ENCODE measurements at regions not wholly inside any gene's neighbourhood (a gene's known extent, or its start where the extent isn't known, plus 50 kb on each side); places are given as distances from the start of the nearest gene placed in this dataset.
"Not testable (repeated sequence)": the region's sequence is repeated elsewhere in the genome, so short reads cannot be mapped to it uniquely, and the experiment has no call there.

DNA sequence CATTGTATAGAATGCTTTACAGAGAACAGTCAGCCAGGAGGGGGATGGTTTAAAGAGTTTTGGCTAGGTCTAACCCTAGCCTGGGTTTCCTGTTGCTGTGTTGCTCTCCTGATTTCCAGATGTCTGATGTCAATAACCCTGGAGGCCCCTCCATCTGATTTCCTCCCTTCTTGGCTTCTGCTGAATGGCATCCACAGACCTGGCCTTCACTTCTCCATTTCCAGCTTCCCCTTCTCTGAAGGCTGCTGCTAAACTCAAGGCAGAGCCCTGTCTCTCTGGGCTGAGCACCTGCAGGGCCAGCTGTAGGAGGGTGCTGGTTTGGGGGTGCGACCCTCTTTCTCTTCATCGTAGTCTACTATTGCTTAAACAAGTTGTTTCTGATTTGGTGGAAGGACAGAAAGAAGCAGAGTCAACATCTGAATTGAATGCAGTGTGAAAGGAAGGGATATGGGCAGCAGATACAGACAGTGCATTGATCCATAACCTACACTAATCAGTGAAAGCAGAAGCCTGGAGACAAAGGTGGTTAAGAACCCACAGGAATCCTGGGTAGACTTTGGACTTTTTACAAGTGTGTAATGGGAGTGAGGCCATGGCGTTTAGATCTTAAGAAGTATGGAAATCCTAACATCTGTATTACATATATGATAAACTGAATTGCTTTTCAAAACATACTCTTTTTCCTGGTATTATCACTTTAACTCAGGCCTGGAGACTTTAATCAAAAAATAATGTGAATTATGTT is 153.6 kb downstream of the HRH4 start:
- no peaks in the 10 kb centered on the region for H3K9me3 ChIP-seq (ENCODE audit: low read length)
- ChIA-PET CTCF (ENCODE audit: unreplicated experiment) (no interaction called here), POLR2A (no interaction called here)
- no peak overlapping the region for H3K4me3 ChIP-seq (ENCODE audit: low read depth, low read length, poor library complexity, severe bottlenecking)
- no peak for DNase-seq (ENCODE audit: low spot score)
- H3K4me2 ChIP-seq (ENCODE audit: low read length): no peak overlapping the region
- H2AFZ ChIP-seq (ENCODE audit: low read length): no peak overlapping the region
- H3K9me2 ChIP-seq (ENCODE audit: insufficient read depth, low read length): no peaks in the 10 kb centered on the region; the same call in 1 of the 2 replicates
- no peaks in the 10 kb centered on the region for H4K20me1 ChIP-seq (ENCODE audit: insufficient read depth, low read length)
- no peaks in the 10 kb centered on the region for H3K79me2 ChIP-seq (ENCODE audit: insufficient read depth, low read depth, low read length)
- H3K4me1 ChIP-seq (ENCODE audit: insufficient read depth, low read length, poor library complexity, severe bottlenecking): no peaks in the 10 kb centered on the region
- no TSS peak for BruUV-seq (replicated peaks)
- intact Hi-C loops (cut with micrococcal nuclease; ENCODE audit: unreplicated experiment): no loop called here
- no peaks in the 10 kb centered on the region for H3K36me3 ChIP-seq (ENCODE audit: insufficient read depth, low read length)
- no peak for TF ChIP-seq EZH2phosphoT487 (IDR thresholded peaks at IDR 0.05; ENCODE audit: borderline replicate concordance, low read depth, low read length)
- TF ChIP-seq, protein P1, sequence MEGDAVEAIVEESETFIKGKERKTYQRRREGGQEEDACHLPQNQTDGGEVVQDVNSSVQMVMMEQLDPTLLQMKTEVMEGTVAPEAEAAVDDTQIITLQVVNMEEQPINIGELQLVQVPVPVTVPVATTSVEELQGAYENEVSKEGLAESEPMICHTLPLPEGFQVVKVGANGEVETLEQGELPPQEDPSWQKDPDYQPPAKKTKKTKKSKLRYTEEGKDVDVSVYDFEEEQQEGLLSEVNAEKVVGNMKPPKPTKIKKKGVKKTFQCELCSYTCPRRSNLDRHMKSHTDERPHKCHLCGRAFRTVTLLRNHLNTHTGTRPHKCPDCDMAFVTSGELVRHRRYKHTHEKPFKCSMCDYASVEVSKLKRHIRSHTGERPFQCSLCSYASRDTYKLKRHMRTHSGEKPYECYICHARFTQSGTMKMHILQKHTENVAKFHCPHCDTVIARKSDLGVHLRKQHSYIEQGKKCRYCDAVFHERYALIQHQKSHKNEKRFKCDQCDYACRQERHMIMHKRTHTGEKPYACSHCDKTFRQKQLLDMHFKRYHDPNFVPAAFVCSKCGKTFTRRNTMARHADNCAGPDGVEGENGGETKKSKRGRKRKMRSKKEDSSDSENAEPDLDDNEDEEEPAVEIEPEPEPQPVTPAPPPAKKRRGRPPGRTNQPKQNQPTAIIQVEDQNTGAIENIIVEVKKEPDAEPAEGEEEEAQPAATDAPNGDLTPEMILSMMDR (conservative IDR thresholded peaks at IDR 0.05; ENCODE audit: low read length): no peak
- no peak overlapping the region for H3K27ac ChIP-seq (ENCODE audit: low read depth, low read length, poor library complexity, severe bottlenecking)

DNA sequence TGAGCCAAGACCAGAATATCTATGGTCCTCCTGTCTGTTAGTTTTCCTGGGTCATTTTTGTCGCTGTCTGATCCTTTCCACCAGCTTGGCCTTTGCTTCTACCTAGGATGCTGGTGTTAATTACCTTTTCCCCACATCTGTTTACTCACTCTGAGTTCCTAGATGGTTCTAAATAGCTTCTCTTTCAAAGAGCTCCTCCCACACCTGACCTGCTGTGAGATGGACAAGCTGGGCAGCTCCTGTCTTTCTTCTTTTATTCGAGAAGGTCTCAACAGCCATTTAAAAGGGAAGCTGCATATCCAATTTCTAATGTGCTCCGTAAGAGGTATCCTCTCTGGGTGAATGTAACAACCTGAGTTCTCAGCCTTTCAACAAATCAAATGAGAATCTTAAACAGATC is 156.2 kb downstream of the HRH4 start:
- H2AFZ ChIP-seq (ENCODE audit: low read length): no peak overlapping the region
- H3K9me2 ChIP-seq (ENCODE audit: insufficient read depth, low read length): no peaks in the 10 kb centered on the region; the same call in 1 of the 2 replicates
- H3K4me1 ChIP-seq (ENCODE audit: insufficient read depth, low read length, poor library complexity, severe bottlenecking): no peaks in the 10 kb centered on the region
- POLR2A ChIA-PET: interaction anchor here (0.5 to 0.6 kb wide), 3 partner anchors 438 to 736 kb away, joined by 3 to 5 read pairs (median 3); partner anchors contain the start of gene ZNF521
- intact Hi-C loops (cut with micrococcal nuclease; ENCODE audit: unreplicated experiment): no loop called here
- no TSS peak for BruUV-seq (replicated peaks)
- DNase-seq (ENCODE audit: low spot score): no peak
- no peaks in the 10 kb centered on the region for H3K9me3 ChIP-seq (ENCODE audit: low read length)
- no peak overlapping the region for H3K27ac ChIP-seq (ENCODE audit: low read depth, low read length, poor library complexity, severe bottlenecking)
- H3K79me2 ChIP-seq (ENCODE audit: insufficient read depth, low read depth, low read length): no peaks in the 10 kb centered on the region
- H3K36me3 ChIP-seq (ENCODE audit: insufficient read depth, low read length): no peaks in the 10 kb centered on the region
- TF ChIP-seq EZH2phosphoT487 (IDR thresholded peaks at IDR 0.05; ENCODE audit: borderline replicate concordance, low read depth, low read length): no peak
- TF ChIP-seq, protein P1 (conservative IDR thresholded peaks at IDR 0.05; ENCODE audit: low read length): no peak
- H3K4me3 ChIP-seq (ENCODE audit: low read depth, low read length, poor library complexity, severe bottlenecking): no peak overlapping the region
- CTCF ChIA-PET (ENCODE audit: unreplicated experiment): no interaction called here
- H4K20me1 ChIP-seq (ENCODE audit: insufficient read depth, low read length): no peaks in the 10 kb centered on the region
- no peak overlapping the region for H3K4me2 ChIP-seq (ENCODE audit: low read length)

DNA sequence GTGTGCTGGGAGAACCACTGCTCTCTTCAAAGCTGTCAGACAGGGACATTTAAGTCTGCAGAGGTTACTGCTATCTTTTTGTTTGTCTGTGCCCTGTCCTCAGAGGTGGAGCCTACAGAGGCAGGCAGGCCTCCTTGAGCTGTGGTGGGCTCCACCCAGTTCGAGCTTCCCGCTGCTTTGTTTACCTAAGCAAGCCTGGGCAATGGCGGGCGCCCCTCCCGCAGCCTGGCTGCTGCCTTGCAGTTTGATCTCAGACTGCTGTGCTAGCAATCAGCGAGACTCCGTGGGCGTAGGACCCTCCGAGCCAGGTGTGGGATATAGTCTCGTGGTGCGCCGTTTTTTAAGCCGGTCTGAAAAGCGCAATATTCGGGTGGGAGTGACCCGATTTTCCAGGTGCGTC is 164.0 kb downstream of the HRH4 start:
- H4K20me1 ChIP-seq (ENCODE audit: insufficient read depth, low read length); H3K9me2 ChIP-seq (ENCODE audit: insufficient read depth, low read length); BruUV-seq (replicated peaks); H3K9me3 ChIP-seq (ENCODE audit: low read length); CTCF ChIA-PET (ENCODE audit: unreplicated experiment); H3K4me3 ChIP-seq (ENCODE audit: low read depth, low read length, poor library complexity, severe bottlenecking); H3K36me3 ChIP-seq (ENCODE audit: insufficient read depth, low read length); H3K4me1 ChIP-seq (ENCODE audit: insufficient read depth, low read length, poor library complexity, severe bottlenecking); intact Hi-C loops (cut with micrococcal nuclease; ENCODE audit: unreplicated experiment); H3K27ac ChIP-seq (ENCODE audit: low read depth, low read length, poor library complexity, severe bottlenecking); DNase-seq (ENCODE audit: low spot score); POLR2A ChIA-PET; H3K4me2 ChIP-seq (ENCODE audit: low read length); H2AFZ ChIP-seq (ENCODE audit: low read length); H3K79me2 ChIP-seq (ENCODE audit: insufficient read depth, low read depth, low read length): not testable (repeated sequence)

All from OCI-LY7 (cell line).